HPDE6-E6E7 (cell line): ENCODE measurements at regions not wholly inside any gene's neighbourhood (a gene's known extent, or its start where the extent isn't known, plus 50 kb on each side); places are given as distances from the start of the nearest gene placed in this dataset.
"Not testable (repeated sequence)": the region's sequence is repeated elsewhere in the genome, so short reads cannot be mapped to it uniquely, and the experiment has no call there.

Experiments
- DNase-seq: peaks from one replicate; pipeline ENCODE4 v3.0.0; 2011; ENCODE audit warnings: missing footprints; ENCODE audit errors: extremely low spot score

GRCh38 chr6:134636186-134636799, 313.6 kb downstream of the ALDH8A1 start:
- DNase-seq, result no peak

GRCh38 chr6:134634966-134635365, 314.9 kb downstream of the ALDH8A1 start:
- no peak for DNase-seq

GRCh38 chr6:134634466-134634865, 315.4 kb downstream of the ALDH8A1 start:
- no peak for DNase-seq

GRCh38 chr6:134632982-134633940, 315.3 kb upstream of the SGK1 start:
- not testable (repeated sequence) for DNase-seq

- no peak for DNase-seq
These were observed 314.1 kb upstream of the SGK1 start for GRCh38 chr6:134632024-134632423.

- DNase-seq, result no peak
These were observed 313.5 kb upstream of the SGK1 start for GRCh38 chr6:134631398-134631924.

- no peak for DNase-seq
These were observed 312.7 kb upstream of the SGK1 start for GRCh38 chr6:134630508-134631121.

- no peak for DNase-seq
These were observed 310.2 kb upstream of the SGK1 start for GRCh38 chr6:134628154-134628553.

- no peak for DNase-seq
These were observed 309.8 kb upstream of the SGK1 start for GRCh38 chr6:134627707-134628106.

GRCh38 chr6:134626589-134626988, 308.7 kb upstream of the SGK1 start:
- no peak for DNase-seq

- DNase-seq, result no peak
These were observed 308.2 kb upstream of the SGK1 start for GRCh38 chr6:134626086-134626485.

- DNase-seq, result no peak
These were observed 306.9 kb upstream of the SGK1 start for GRCh38 chr6:134624781-134625180.

GRCh38 chr6:134623401-134623800, 305.5 kb upstream of the SGK1 start:
- DNase-seq, result no peak

- DNase-seq, result no peak
These were observed 304.7 kb upstream of the SGK1 start for GRCh38 chr6:134622382-134623173.

- peak; percentile 37 for DNase-seq
These were observed 303.9 kb upstream of the SGK1 start for GRCh38 chr6:134621858-134622257.

GRCh38 chr6:134619789-134620188, 301.9 kb upstream of the SGK1 start:
- DNase-seq, result no peak

GRCh38 chr6:134619077-134619476, 301.2 kb upstream of the SGK1 start:
- DNase-seq, result no peak

- no peak for DNase-seq
These were observed 296.9 kb upstream of the SGK1 start for GRCh38 chr6:134614606-134615485.

- DNase-seq, result not testable (repeated sequence)
These were observed 294.2 kb upstream of the SGK1 start for GRCh38 chr6:134612128-134612527.

- DNase-seq, result no peak
These were observed 292.5 kb upstream of the SGK1 start for GRCh38 chr6:134610411-134610810.
